GM21576 (cell line): ENCODE measurements at regions not wholly inside any gene's neighbourhood (a gene's known extent, or its start where the extent isn't known, plus 50 kb on each side); places are given as distances from the start of the nearest gene placed in this dataset.

ENCODE experiments used
- ATAC-seq: cut with Tn5 transposase; IDR thresholded peaks from one replicate; pipeline ENCODE4 v1.9.1; 2021; ENCODE audit warnings: mild to moderate bottlenecking, moderate library complexity; ENCODE audit not compliant: unreplicated experiment

GRCh38 chr1:199383793-199384192 lies 643.7 kb upstream of the NR5A2 start:
- no peak for ATAC-seq

GRCh38 chr1:199394856-199395255 lies 632.7 kb upstream of the NR5A2 start:
- ATAC-seq = no peak

GRCh38 chr1:199396456-199396855 lies 631.1 kb upstream of the NR5A2 start:
- ATAC-seq = no peak

- ATAC-seq = peak; percentile 91
Observed at GRCh38 chr1:199399996-199400724, 627.4 kb upstream of the NR5A2 start.

- ATAC-seq = no peak
Observed at GRCh38 chr1:199403531-199404116, 623.9 kb upstream of the NR5A2 start.

GRCh38 chr1:199404191-199404590 lies 623.3 kb upstream of the NR5A2 start:
- ATAC-seq = no peak

GRCh38 chr1:199404976-199405375 lies 622.5 kb upstream of the NR5A2 start:
- ATAC-seq = no peak

- ATAC-seq = no peak
Observed at GRCh38 chr1:199405634-199406196, 621.8 kb upstream of the NR5A2 start.

GRCh38 chr1:199410462-199410861 lies 617.0 kb upstream of the NR5A2 start:
- no peak for ATAC-seq

GRCh38 chr1:199411506-199411905 lies 616.0 kb upstream of the NR5A2 start:
- no peak for ATAC-seq

- no peak for ATAC-seq
Observed at GRCh38 chr1:199422206-199422605, 605.3 kb upstream of the NR5A2 start.

GRCh38 chr1:199447906-199448305 lies 579.6 kb upstream of the NR5A2 start:
- no peak for ATAC-seq

- no peak for ATAC-seq
Observed at GRCh38 chr1:199448646-199449045, 578.9 kb upstream of the NR5A2 start.

- no peak for ATAC-seq
Observed at GRCh38 chr1:199449221-199449620, 578.3 kb upstream of the NR5A2 start.

- ATAC-seq = no peak
Observed at GRCh38 chr1:199449681-199450080, 577.8 kb upstream of the NR5A2 start.

GRCh38 chr1:199452627-199453026 lies 574.9 kb upstream of the NR5A2 start:
- no peak for ATAC-seq

GRCh38 chr1:199453723-199454122 lies 573.8 kb upstream of the NR5A2 start:
- ATAC-seq = no peak

GRCh38 chr1:199460933-199461332 lies 566.6 kb upstream of the NR5A2 start:
- ATAC-seq = no peak

- peak; percentile 72 for ATAC-seq
Observed at GRCh38 chr1:199463521-199464127, 563.9 kb upstream of the NR5A2 start.

- ATAC-seq = no peak
Observed at GRCh38 chr1:199466961-199467360, 560.5 kb upstream of the NR5A2 start.

- ATAC-seq = no peak
Observed at GRCh38 chr1:199472018-199472417, 555.5 kb upstream of the NR5A2 start.

GRCh38 chr1:199472978-199473377 lies 554.5 kb upstream of the NR5A2 start:
- no peak for ATAC-seq
